ENCODE measurements at regions not wholly inside any gene's neighbourhood (a gene's known extent, or its start where the extent isn't known, plus 50 kb on each side); places are given as distances from the start of the nearest gene placed in this dataset.

GRCh38 chr2:172336681-172337080 lies 90.7 kb upstream of the ITGA6 start:
- no peak for TF ChIP-seq CTCF (IDR thresholded peaks at IDR 0.05; ENCODE audit: control insufficient read depth, insufficient read depth, low read depth, low read length, missing control alignments)
- no peak overlapping the region for H3K4me3 ChIP-seq (ENCODE audit: control insufficient read depth, low read depth, low read length)
- DNase-seq (ENCODE audit: low read depth) = no peak

DNA sequence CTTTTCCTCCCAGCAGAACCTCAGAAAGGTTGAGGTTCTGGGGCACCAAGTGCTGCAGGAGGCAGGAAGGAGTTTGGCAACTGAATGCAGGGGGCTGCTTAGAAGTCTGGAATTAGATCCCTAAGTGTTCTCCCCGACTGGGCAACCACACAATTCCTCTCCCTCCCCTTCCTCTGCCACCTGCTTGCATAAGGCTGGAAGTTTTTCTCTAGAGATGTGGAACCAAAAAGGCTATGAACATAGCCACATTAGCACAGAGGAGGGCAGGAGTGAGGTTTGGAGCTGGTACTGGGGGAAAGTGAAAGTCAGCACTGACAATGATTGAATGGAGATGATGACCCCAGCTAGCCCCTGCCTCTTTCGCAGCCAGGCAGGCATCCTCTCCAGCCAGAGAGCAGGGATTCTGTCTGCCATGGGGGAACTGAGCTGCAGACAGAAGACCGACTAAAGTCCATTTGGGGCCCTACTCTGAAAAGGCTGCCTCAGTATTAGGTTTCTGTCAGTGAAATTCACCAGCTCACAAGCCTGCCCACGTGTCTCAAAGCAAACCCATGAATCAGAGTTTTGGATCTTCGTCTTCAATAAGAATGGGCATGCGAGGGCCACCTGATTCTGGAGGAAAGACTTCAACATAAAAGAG lies 87.9 kb upstream of the ITGA6 start:
- no peak for DNase-seq (ENCODE audit: low read depth)
- TF ChIP-seq CTCF (IDR thresholded peaks at IDR 0.05; ENCODE audit: control insufficient read depth, insufficient read depth, low read depth, low read length, missing control alignments) = no peak
- no peak overlapping the region for H3K4me3 ChIP-seq (ENCODE audit: control insufficient read depth, low read depth, low read length)

GRCh38 chr2:172340394-172340793 lies 87.0 kb upstream of the ITGA6 start:
- DNase-seq (ENCODE audit: low read depth) = no peak
- no peak for TF ChIP-seq CTCF (IDR thresholded peaks at IDR 0.05; ENCODE audit: control insufficient read depth, insufficient read depth, low read depth, low read length, missing control alignments)
- H3K4me3 ChIP-seq (ENCODE audit: control insufficient read depth, low read depth, low read length) = no peak overlapping the region

DNA sequence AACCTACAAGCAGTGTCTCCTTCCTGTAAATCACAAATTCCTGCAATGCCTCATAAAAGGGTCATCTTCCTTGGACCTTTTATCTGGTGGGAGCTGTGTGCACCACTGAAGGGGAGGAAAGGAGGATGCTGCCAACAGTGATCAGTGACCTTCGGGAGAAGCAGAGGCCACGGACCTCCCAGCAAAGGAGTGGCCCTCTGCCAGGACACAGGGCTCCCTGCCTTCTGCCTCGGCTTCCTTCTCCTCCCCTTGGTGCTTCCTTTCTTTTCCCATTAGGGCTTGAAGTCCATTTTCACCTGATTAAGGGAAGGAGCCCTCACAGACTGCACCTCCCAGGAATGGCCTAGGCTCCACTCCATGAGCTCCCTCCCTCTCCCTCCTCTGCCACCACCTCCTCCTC lies 85.3 kb upstream of the ITGA6 start:
- TF ChIP-seq CTCF (IDR thresholded peaks at IDR 0.05; ENCODE audit: control insufficient read depth, insufficient read depth, low read depth, low read length, missing control alignments) = no peak
- no peak overlapping the region for H3K4me3 ChIP-seq (ENCODE audit: control insufficient read depth, low read depth, low read length)
- DNase-seq (ENCODE audit: low read depth) = no peak

- DNase-seq (ENCODE audit: low read depth) = no peak
- no peak overlapping the region for H3K4me3 ChIP-seq (ENCODE audit: control insufficient read depth, low read depth, low read length)
- TF ChIP-seq CTCF (IDR thresholded peaks at IDR 0.05; ENCODE audit: control insufficient read depth, insufficient read depth, low read depth, low read length, missing control alignments) = no peak
Observed at GRCh38 chr2:172342611-172343010, 84.8 kb upstream of the ITGA6 start.

DNA sequence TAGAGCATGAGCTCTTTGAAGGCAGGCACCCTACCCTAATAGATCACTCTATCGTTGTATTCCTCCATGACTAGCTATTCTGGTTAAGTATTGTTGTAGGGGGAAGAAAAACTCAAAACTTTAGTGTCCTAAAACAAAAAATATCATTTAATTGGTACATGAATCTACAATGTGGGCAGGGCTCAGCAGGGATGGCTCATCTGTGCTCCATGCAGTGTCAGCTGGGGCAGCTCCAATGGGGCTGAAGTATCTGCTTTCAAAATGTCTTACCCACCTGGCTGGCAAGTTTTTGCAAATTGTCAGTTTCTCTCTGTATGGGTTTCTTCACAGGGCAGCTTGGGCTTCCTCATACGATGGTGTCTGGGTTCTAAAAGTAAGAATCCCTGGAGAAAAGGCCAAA lies 83.2 kb upstream of the ITGA6 start:
- H3K4me3 ChIP-seq (ENCODE audit: control insufficient read depth, low read depth, low read length) = no peak overlapping the region
- no peak for DNase-seq (ENCODE audit: low read depth)
- no peak for TF ChIP-seq CTCF (IDR thresholded peaks at IDR 0.05; ENCODE audit: control insufficient read depth, insufficient read depth, low read depth, low read length, missing control alignments)
